ENCODE measurements at regions not wholly inside any gene's neighbourhood (a gene's known extent, or its start where the extent isn't known, plus 50 kb on each side); places are given as distances from the start of the nearest gene placed in this dataset.
A peak's percentile ranks its signal among the peaks of the same experiment; 100 is the strongest.
"Not testable (repeated sequence)": the region's sequence is repeated elsewhere in the genome, so short reads cannot be mapped to it uniquely, and the experiment has no call there.

DNA sequence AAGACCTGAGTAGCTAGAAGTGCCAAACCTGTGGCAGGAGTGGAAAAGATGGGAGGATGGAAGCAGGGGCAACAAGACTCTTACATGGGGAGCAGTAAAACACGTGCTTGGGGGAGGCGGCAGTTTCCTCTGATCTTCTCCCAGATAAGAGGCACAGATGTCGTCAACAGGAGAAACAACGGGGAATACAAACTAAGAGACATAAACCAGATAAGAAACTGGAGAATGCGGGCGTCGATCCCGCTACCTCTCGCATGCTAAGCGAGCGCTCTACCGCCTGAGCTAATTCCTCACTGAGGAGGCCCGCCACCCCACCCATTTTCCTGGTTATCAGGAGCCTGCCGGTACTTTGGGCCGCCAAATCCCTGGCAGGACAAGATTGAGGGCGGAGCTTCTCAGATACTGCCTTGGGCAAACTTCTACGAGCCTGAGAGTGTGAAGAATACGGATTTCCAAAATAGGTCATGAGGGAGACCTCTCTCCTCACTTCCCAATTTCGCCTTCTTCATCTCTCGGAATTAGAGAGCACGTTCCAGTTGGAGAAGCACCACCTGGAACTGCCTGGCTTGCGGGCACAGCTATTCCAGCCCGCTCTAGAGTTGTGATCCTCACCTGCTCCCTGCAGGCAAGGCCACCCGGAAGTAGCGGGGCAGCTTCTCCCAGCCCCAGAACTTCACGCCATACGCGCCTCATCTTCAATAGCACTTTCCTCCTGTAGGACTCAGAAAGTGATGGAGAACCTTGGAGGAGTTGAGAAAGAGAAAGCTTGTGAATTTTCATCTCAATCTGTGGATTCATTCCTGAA is 496.0 kb downstream of the PRIM2 start:
- Histone ChIP-seq H3K56ac (ENCODE audit: low read length) (peak overlapping the region; percentile 73), H3K4me3 (ENCODE audit: low read length) (peak overlapping the region; percentile 38)
- H3K23ac ChIP-seq (ENCODE audit: low read length); H3K27me3 ChIP-seq (ENCODE audit: insufficient read depth, low read length, poor library complexity); H2BK120ac ChIP-seq (ENCODE audit: low read depth, low read length); H3K4ac ChIP-seq (ENCODE audit: low read depth, low read length); H3K4me2 ChIP-seq (ENCODE audit: low read length); H4K5ac ChIP-seq (ENCODE audit: low read length); H3K4me1 ChIP-seq (ENCODE audit: control insufficient read depth, low read depth, low read length); H3K79me2 ChIP-seq (ENCODE audit: control insufficient read depth, insufficient read depth, low read length); H3K18ac ChIP-seq (ENCODE audit: low read length); H3K9ac ChIP-seq (ENCODE audit: low read length); H3K36me3 ChIP-seq (ENCODE audit: control insufficient read depth, insufficient read depth, low read length); H2BK15ac ChIP-seq (replicated peaks; ENCODE audit: low read depth); H3K79me1 ChIP-seq (ENCODE audit: low read length); H3K27ac ChIP-seq (ENCODE audit: low read depth, low read length); H2BK5ac ChIP-seq (ENCODE audit: low read length); H2AK5ac ChIP-seq (ENCODE audit: low read length); H4K8ac ChIP-seq (ENCODE audit: low read depth, low read length): not testable (repeated sequence)
- no CpG with 5 or more reads among the region's 28 CpGs for WGBS (ENCODE audit: extremely low coverage, insufficient coverage, low lambda C conversion rate)
- DNase-seq, result peak; percentile 81

GRCh38 chr6:57815826-57816225 is 498.4 kb downstream of the PRIM2 start:
- not testable (repeated sequence) for H3K27ac ChIP-seq (ENCODE audit: low read depth, low read length); H2BK120ac ChIP-seq (ENCODE audit: low read depth, low read length); H3K27me3 ChIP-seq (ENCODE audit: insufficient read depth, low read length, poor library complexity); H3K56ac ChIP-seq (ENCODE audit: low read length); H3K4me1 ChIP-seq (ENCODE audit: control insufficient read depth, low read depth, low read length); H3K18ac ChIP-seq (ENCODE audit: low read length); H4K5ac ChIP-seq (ENCODE audit: low read length); H2AK5ac ChIP-seq (ENCODE audit: low read length); H3K23ac ChIP-seq (ENCODE audit: low read length); H3K4me2 ChIP-seq (ENCODE audit: low read length); H3K36me3 ChIP-seq (ENCODE audit: control insufficient read depth, insufficient read depth, low read length); H2BK15ac ChIP-seq (replicated peaks; ENCODE audit: low read depth); H3K9ac ChIP-seq (ENCODE audit: low read length); H3K4ac ChIP-seq (ENCODE audit: low read depth, low read length); H4K8ac ChIP-seq (ENCODE audit: low read depth, low read length); H3K79me2 ChIP-seq (ENCODE audit: control insufficient read depth, insufficient read depth, low read length); H3K79me1 ChIP-seq (ENCODE audit: low read length); H2BK5ac ChIP-seq (ENCODE audit: low read length); H3K4me3 ChIP-seq (ENCODE audit: low read length)
- DNase-seq, result peak; percentile 57
- WGBS (ENCODE audit: extremely low coverage, insufficient coverage, low lambda C conversion rate), result no CpG with 5 or more reads among the region's 10 CpGs

DNA sequence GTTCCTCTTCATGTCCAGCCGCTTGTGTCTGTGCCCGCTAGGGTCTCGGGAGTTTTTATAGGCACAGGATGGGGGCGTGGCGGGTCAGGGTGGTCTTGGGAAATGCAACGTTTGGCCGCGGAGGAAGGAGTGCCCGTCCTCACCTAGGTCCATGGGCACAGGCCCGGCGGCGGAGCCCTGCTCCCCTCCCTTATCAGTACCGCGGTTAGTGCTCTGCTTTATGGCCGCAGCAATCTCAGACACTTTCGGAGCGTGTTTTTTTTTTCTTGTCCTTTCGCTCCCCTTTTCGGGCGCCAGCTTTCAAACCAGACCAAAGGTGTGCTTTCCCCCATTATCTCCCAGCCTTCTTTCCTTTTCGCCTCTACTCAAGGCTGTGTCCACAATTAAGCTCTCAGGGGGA is 503.9 kb downstream of the PRIM2 start:
- H3K9ac ChIP-seq (ENCODE audit: low read length); H3K23ac ChIP-seq (ENCODE audit: low read length); H3K18ac ChIP-seq (ENCODE audit: low read length); H3K27me3 ChIP-seq (ENCODE audit: insufficient read depth, low read length, poor library complexity); H3K27ac ChIP-seq (ENCODE audit: low read depth, low read length); H2AK5ac ChIP-seq (ENCODE audit: low read length); H3K4me2 ChIP-seq (ENCODE audit: low read length); H3K79me1 ChIP-seq (ENCODE audit: low read length); H3K4ac ChIP-seq (ENCODE audit: low read depth, low read length); H3K36me3 ChIP-seq (ENCODE audit: control insufficient read depth, insufficient read depth, low read length); H3K56ac ChIP-seq (ENCODE audit: low read length); H4K5ac ChIP-seq (ENCODE audit: low read length); DNase-seq; H2BK5ac ChIP-seq (ENCODE audit: low read length); H3K4me3 ChIP-seq (ENCODE audit: low read length); H3K79me2 ChIP-seq (ENCODE audit: control insufficient read depth, insufficient read depth, low read length); H2BK15ac ChIP-seq (replicated peaks; ENCODE audit: low read depth); H2BK120ac ChIP-seq (ENCODE audit: low read depth, low read length); H4K8ac ChIP-seq (ENCODE audit: low read depth, low read length); H3K4me1 ChIP-seq (ENCODE audit: control insufficient read depth, low read depth, low read length): not testable (repeated sequence)
- no CpG with 5 or more reads among the region's 21 CpGs for WGBS (ENCODE audit: extremely low coverage, insufficient coverage, low lambda C conversion rate)

DNA sequence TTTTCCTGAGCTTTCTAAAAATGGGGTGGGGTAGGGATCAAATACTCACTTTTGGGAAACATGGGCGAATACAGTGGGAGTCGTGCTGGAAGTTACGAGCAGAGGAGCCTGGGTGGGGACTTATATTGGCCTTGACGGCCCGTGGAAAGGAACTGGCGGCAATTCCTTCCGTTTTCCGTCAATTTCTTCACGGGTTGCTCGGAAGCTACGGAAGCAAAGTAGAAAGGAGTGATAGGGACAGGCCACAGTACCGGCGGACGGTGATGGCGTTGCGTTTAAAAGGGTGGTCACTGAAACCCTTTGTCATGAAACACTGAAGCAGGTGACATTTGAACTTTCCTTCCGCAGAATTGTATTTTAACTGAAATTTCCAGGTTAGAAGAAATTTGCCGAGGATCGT is 505.0 kb downstream of the PRIM2 start:
- H3K4ac ChIP-seq (ENCODE audit: low read depth, low read length); H3K36me3 ChIP-seq (ENCODE audit: control insufficient read depth, insufficient read depth, low read length); H3K9ac ChIP-seq (ENCODE audit: low read length); H3K4me2 ChIP-seq (ENCODE audit: low read length); H3K79me1 ChIP-seq (ENCODE audit: low read length); H2BK15ac ChIP-seq (replicated peaks; ENCODE audit: low read depth); H3K27me3 ChIP-seq (ENCODE audit: insufficient read depth, low read length, poor library complexity); H3K79me2 ChIP-seq (ENCODE audit: control insufficient read depth, insufficient read depth, low read length); H2BK120ac ChIP-seq (ENCODE audit: low read depth, low read length); DNase-seq; H3K27ac ChIP-seq (ENCODE audit: low read depth, low read length); H3K18ac ChIP-seq (ENCODE audit: low read length); H3K4me3 ChIP-seq (ENCODE audit: low read length); H2AK5ac ChIP-seq (ENCODE audit: low read length); H4K5ac ChIP-seq (ENCODE audit: low read length); H2BK5ac ChIP-seq (ENCODE audit: low read length); H3K56ac ChIP-seq (ENCODE audit: low read length); H3K4me1 ChIP-seq (ENCODE audit: control insufficient read depth, low read depth, low read length); H4K8ac ChIP-seq (ENCODE audit: low read depth, low read length); H3K23ac ChIP-seq (ENCODE audit: low read length): not testable (repeated sequence)
- WGBS (ENCODE audit: extremely low coverage, insufficient coverage, low lambda C conversion rate), result no CpG with 5 or more reads among the region's 19 CpGs

- Histone ChIP-seq H3K27me3 (ENCODE audit: insufficient read depth, low read length, poor library complexity) (no peaks in the 10 kb centered on the region), H3K79me2 (ENCODE audit: control insufficient read depth, insufficient read depth, low read length) (no peaks in the 10 kb centered on the region), H3K18ac (ENCODE audit: low read length) (no peak overlapping the region), H2BK15ac (replicated peaks; ENCODE audit: low read depth) (no peak overlapping the region), H3K23ac (ENCODE audit: low read length) (no peak overlapping the region), H3K4me3 (ENCODE audit: low read length) (no peak overlapping the region), H2BK5ac (ENCODE audit: low read length) (no peak overlapping the region), H3K4ac (ENCODE audit: low read depth, low read length) (no peak overlapping the region), H3K9ac (ENCODE audit: low read length) (no peak overlapping the region), H3K36me3 (ENCODE audit: control insufficient read depth, insufficient read depth, low read length) (no peaks in the 10 kb centered on the region), H3K4me2 (ENCODE audit: low read length) (no peak overlapping the region), H3K4me1 (ENCODE audit: control insufficient read depth, low read depth, low read length) (no peaks in the 10 kb centered on the region), H2BK120ac (ENCODE audit: low read depth, low read length) (no peak overlapping the region), H2AK5ac (ENCODE audit: low read length) (no peak overlapping the region), H3K79me1 (ENCODE audit: low read length) (no peaks in the 10 kb centered on the region), H4K5ac (ENCODE audit: low read length) (no peak overlapping the region), H3K27ac (ENCODE audit: low read depth, low read length) (no peak overlapping the region), H3K56ac (ENCODE audit: low read length) (no peak overlapping the region), H4K8ac (ENCODE audit: low read depth, low read length) (no peak overlapping the region)
- peak; percentile 92 for DNase-seq
- WGBS (ENCODE audit: extremely low coverage, insufficient coverage, low lambda C conversion rate), result no CpG with 5 or more reads among the region's 27 CpGs
Observed at GRCh38 chr6:57822896-57823358, 505.5 kb downstream of the PRIM2 start.
